ENCODE measurements at regions not wholly inside any gene's neighbourhood (a gene's known extent, or its start where the extent isn't known, plus 50 kb on each side); places are given as distances from the start of the nearest gene placed in this dataset.
"Not testable (repeated sequence)": the region's sequence is repeated elsewhere in the genome, so short reads cannot be mapped to it uniquely, and the experiment has no call there.

DNA sequence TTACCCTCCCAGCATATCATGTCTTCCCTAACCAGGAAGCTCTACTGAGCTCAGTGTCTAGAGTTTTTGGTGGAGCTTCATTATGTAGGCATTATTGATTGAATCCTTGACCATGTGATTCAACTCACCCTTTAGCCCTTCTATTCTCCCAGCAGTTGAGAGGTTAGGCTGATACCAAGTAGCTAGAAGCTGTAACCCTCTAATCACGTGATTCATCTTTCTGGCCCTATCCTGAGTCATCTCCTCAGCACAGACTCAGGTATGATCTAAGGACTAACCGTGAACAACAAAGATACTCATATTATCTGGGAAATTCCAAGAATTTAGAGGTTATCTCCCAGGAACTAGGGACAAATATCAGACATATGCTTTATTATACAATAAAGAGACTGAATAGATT lies 625.5 kb downstream of the JRKL start:
- no peak for ATAC-seq (ENCODE audit: poor library complexity)
- DNase-seq: no peak
- intact Hi-C loops (cut with DNase I): no loop called here

- intact Hi-C loops (cut with DNase I): no loop called here
- ATAC-seq (ENCODE audit: poor library complexity): no peak
- DNase-seq: no peak
Measured at GRCh38 chr11:97019305-97019704, 629.5 kb downstream of the JRKL start.

- intact Hi-C loops (cut with DNase I): no loop called here
- ATAC-seq (ENCODE audit: poor library complexity): no peak
- no peak for DNase-seq
Measured at GRCh38 chr11:97019754-97020153, 629.9 kb downstream of the JRKL start.

DNA sequence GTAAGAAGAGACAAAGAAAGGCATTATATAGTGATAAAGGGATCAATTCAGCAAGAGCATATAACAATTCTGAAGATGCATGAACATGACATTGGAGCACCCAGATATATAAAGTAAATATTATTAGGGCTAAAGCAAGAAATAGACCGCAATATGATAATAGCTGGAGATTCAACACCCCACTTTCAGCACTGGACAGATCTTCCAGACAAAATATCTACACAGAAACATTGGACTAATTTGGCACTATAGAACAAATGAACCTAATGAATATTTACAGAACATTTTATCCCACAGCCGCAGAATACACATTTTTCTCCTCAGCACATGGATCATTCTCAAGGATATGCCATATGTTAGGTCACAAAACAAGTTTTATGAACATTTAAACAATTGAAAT lies 633.1 kb downstream of the JRKL start:
- DNase-seq (no peak), ATAC-seq (ENCODE audit: poor library complexity) (no peak)
- intact Hi-C loops (cut with DNase I): no loop called here

GRCh38 chr11:97028836-97029406 lies 639.1 kb downstream of the JRKL start:
- intact Hi-C loops (cut with DNase I): no loop called here
- ATAC-seq (ENCODE audit: poor library complexity) (no peak), DNase-seq (no peak)

DNA sequence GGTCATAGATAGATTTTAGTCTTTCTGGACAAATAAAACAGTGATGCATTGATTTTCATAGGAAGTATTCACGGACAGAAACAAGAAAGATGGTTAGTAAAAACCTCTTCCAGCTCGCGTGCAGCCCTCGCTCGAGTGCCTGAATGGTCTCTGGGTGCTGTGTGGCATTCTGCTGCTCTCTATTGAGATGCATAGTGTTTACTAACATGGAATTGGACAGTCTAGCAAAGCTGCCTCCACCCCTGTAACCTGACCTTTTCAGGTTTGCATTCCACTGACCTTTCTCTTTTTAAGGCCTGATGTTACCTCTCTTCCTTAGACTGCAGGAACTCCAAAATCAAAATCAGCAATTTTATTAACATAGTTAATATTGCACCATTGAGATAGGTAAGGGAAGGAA lies 643.4 kb downstream of the JRKL start:
- intact Hi-C loops (cut with DNase I): no loop called here
- ATAC-seq (ENCODE audit: poor library complexity): no peak
- no peak for DNase-seq

GRCh38 chr11:97048481-97048880 lies 658.7 kb downstream of the JRKL start:
- DNase-seq (no peak), ATAC-seq (ENCODE audit: poor library complexity) (no peak)
- intact Hi-C loops (cut with DNase I): no loop called here

DNA sequence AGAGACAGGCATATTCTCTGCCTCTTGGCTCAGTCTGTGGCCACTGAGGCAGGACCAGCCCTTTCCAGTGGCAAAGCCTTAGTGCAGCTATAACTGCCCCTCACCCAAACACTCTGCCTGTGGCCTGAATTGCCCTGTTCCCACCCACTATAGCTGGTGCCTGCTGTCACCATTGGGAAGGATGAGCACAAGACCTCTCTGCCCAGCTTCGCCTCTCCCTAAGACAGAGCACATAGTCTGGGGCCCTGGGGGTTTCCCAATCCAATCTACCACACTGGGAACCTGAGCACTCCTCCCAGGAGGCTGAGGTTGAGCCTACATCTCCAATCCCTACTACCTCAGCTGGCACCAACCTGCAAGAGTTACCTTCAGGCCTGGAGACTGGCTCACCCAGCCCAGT lies 670.4 kb downstream of the JRKL start:
- intact Hi-C loops (cut with DNase I): no loop called here
- ATAC-seq (ENCODE audit: poor library complexity): no peak

GRCh38 chr11:97069160-97069559 lies 679.3 kb downstream of the JRKL start:
- intact Hi-C loops (cut with DNase I): no loop called here
- ATAC-seq (ENCODE audit: poor library complexity): no peak
- no peak for DNase-seq

More for the DNA sequence above, 670.4 kb downstream of the JRKL start:
- DNase-seq: no peak

- intact Hi-C loops (cut with DNase I): no loop called here
- DNase-seq: no peak
- no peak for ATAC-seq (ENCODE audit: poor library complexity)
Measured at GRCh38 chr11:97072420-97072819, 682.6 kb downstream of the JRKL start.

- intact Hi-C loops (cut with DNase I); DNase-seq: not testable (repeated sequence)
Measured at GRCh38 chr11:97076666-97077065, 686.9 kb downstream of the JRKL start.

DNA sequence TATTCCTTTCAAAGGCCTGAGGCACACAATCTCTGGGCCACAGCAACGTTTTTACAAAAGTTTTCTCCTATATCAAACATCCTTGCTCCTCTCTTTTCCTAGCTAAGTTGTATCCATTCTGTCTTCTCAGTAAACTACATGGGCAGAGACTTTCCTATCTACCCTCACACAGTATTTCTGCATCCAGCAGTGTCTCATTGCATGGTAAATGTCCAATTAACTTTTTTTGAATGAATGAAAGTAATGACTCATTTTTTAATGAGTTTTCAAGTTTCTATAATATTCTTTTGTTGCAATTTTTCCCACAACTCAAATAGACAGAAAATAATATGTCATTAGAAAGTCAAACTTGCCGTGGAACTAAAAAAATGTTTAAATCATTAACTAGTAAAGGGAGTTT lies 688.6 kb downstream of the JRKL start:
- intact Hi-C loops (cut with DNase I): no loop called here
- DNase-seq: no peak
- ATAC-seq (ENCODE audit: poor library complexity): no peak

More at GRCh38 chr11:97076666-97077065, 686.9 kb downstream of the JRKL start:
- not testable (repeated sequence) for ATAC-seq (ENCODE audit: poor library complexity)

GRCh38 chr11:97079244-97079643 lies 689.4 kb downstream of the JRKL start:
- no peak for DNase-seq
- intact Hi-C loops (cut with DNase I): no loop called here
- no peak for ATAC-seq (ENCODE audit: poor library complexity)

DNA sequence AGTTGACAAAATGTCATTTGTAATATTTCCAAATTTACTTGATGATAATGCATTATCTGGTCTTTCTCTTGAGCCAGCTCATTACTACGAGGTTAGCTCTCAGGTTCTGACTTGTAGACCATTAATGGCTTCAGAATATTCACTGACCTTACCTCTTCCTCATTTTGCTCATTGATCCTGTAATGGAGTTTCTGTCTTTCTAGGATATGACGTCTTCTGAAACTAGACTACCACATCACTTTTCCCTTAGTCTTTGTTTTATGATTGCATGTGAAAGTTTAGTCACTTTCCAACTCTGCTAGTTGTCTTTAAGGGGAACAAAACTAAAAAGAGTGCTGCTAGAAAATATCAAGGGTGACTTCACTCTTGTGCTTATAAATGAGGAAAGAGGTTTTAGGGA lies 697.6 kb downstream of the JRKL start:
- ATAC-seq (ENCODE audit: poor library complexity) (no peak), DNase-seq (no peak)
- intact Hi-C loops (cut with DNase I): no loop called here

DNA sequence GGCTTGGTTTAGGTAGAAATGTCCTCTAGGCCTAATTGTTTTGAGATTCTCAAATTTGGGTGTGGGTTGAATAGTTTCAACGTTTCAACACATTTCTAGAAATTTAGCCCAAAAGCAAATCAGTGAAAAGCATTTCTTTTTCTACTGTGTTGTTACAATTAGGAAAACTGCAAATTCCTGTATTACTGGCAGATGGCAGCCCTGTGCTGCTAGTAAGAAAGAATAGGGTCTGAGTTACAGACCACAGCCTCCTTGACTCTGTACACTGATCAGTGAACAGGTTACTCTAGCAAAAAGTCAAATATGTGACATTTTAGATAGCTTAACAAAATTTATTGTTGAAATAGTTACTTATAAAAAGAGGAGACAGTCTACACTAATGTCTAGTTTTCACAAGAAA lies 703.0 kb downstream of the JRKL start:
- ATAC-seq (ENCODE audit: poor library complexity): no peak
- intact Hi-C loops (cut with DNase I): no loop called here
- DNase-seq: no peak

- intact Hi-C loops (cut with DNase I); DNase-seq; ATAC-seq (ENCODE audit: poor library complexity): not testable (repeated sequence)
Measured at GRCh38 chr11:97102180-97102579, 712.4 kb downstream of the JRKL start.

DNA sequence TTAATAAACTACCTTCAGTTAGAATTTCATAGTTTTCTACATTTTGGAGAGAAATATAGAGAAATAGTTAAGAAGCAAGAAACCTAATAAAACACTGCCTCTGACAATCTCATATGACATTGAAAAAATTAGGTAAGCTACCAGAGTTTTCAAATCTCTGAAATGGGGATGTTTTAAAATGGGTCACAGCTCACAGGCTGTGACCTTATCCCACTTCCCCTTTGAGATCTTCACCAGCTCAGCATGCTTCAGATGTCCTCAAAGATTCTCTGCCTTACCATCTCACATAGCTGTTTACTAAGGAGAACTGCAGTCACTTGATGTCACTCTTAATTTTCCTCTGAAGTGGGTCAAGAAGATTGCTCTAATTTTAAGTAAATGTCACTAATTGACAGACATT lies 717.8 kb downstream of the JRKL start:
- intact Hi-C loops (cut with DNase I): no loop called here
- DNase-seq (no peak), ATAC-seq (ENCODE audit: poor library complexity) (no peak)

- no peak for ATAC-seq (ENCODE audit: poor library complexity)
- no peak for DNase-seq
- intact Hi-C loops (cut with DNase I): no loop called here
Measured at GRCh38 chr11:97109078-97109477, 719.3 kb downstream of the JRKL start.

GRCh38 chr11:97110376-97110775 lies 720.6 kb downstream of the JRKL start:
- DNase-seq (no peak), ATAC-seq (ENCODE audit: poor library complexity) (no peak)
- intact Hi-C loops (cut with DNase I): no loop called here

DNA sequence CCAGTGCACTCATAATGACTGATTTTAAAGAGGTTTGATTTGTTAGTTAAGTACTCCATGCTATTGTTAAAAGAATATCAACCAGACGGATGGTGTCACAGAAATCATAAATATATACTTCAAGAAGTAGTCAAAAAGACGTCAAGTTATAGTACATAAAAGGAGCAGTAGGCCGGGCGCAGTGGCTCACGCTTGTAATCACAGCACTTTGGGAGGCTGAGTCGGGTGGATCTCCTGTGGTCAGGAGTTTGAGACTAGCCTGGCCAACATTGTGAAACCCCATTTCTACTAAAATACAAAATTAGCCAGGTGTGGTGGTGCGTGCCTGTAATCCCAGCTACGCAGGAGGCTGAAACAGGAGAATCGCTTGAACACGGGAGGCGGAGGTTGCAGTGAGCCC lies 721.7 kb downstream of the JRKL start:
- no peak for DNase-seq
- ATAC-seq (ENCODE audit: poor library complexity): no peak
- intact Hi-C loops (cut with DNase I): no loop called here

GRCh38 chr11:97118614-97119200 lies 728.9 kb downstream of the JRKL start:
- ATAC-seq (ENCODE audit: poor library complexity) (no peak), DNase-seq (no peak)
- intact Hi-C loops (cut with DNase I): no loop called here

All from Right ventricle myocardium superior (tissue), 1 donor.